ENCODE measurements at regions not wholly inside any gene's neighbourhood (a gene's known extent, or its start where the extent isn't known, plus 50 kb on each side); places are given as distances from the start of the nearest gene placed in this dataset.

DNA sequence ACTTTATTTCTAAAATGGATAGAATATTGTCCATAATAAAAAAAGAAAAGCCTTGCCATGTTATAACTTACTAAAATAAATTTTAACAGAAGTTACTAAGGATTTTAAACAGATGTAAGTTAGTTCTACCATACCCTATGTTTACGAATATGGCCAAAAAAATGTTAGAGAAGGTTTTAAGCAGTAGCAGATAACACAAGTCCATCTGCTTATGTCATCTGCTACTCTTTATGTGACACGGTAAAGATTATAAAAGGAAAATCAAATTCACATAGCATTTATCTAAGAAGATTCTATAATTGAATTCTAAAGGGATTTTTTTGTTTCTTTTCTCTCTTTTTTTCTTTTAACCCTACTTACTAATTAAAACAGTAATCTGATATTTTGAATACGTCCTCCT lies 114.2 kb upstream of the MIR17HG start:
- intact Hi-C loops (cut with DNase I; ENCODE audit: low total_unique reads) = no loop called here
- no peak for DNase-seq (ENCODE audit: low spot score in 2 of 2)
- Histone ChIP-seq H3K9me3 (no peaks in the 10 kb centered on the region), H3K27ac (no peak overlapping the region), H3K36me3 (no peaks in the 10 kb centered on the region), H3K27me3 (no peaks in the 10 kb centered on the region), H3K4me1 (no peaks in the 10 kb centered on the region), H3K4me3 (no peak overlapping the region)
- TF ChIP-seq POLR2A (IDR thresholded peaks at IDR 0.05) (no peak), POLR2AphosphoS5 (IDR thresholded peaks at IDR 0.05) (no peak)
- TF ChIP-seq, protein P1, sequence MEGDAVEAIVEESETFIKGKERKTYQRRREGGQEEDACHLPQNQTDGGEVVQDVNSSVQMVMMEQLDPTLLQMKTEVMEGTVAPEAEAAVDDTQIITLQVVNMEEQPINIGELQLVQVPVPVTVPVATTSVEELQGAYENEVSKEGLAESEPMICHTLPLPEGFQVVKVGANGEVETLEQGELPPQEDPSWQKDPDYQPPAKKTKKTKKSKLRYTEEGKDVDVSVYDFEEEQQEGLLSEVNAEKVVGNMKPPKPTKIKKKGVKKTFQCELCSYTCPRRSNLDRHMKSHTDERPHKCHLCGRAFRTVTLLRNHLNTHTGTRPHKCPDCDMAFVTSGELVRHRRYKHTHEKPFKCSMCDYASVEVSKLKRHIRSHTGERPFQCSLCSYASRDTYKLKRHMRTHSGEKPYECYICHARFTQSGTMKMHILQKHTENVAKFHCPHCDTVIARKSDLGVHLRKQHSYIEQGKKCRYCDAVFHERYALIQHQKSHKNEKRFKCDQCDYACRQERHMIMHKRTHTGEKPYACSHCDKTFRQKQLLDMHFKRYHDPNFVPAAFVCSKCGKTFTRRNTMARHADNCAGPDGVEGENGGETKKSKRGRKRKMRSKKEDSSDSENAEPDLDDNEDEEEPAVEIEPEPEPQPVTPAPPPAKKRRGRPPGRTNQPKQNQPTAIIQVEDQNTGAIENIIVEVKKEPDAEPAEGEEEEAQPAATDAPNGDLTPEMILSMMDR (IDR thresholded peaks at IDR 0.05) = no peak

DNA sequence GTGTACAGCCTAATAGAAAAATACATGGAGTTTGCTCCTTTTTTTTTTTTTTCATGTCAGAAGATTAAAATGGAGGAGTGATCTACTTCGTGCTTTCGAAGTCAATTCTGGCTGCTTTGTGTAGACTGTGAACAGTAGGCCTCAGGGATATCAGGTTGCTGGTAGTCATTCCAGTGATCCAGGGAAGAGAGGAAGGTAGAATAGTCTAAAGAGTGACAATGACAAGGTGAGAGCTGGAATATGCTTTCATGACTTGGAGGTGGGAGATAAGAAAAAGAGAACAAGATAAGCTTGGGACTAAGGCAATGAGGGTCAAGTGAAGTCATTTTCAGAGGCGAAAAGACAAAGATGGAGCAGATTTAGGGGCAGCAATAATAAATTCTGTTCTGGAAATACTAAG lies 111.3 kb upstream of the MIR17HG start:
- Histone ChIP-seq H3K36me3 (no peaks in the 10 kb centered on the region), H3K27me3 (no peaks in the 10 kb centered on the region), H3K9me3 (no peaks in the 10 kb centered on the region), H3K27ac (no peak overlapping the region), H3K4me3 (no peak overlapping the region), H3K4me1 (no peaks in the 10 kb centered on the region)
- DNase-seq (ENCODE audit: low spot score in 2 of 2) = no peak
- intact Hi-C loops (cut with DNase I; ENCODE audit: low total_unique reads) = no loop called here
- TF ChIP-seq POLR2AphosphoS5 (IDR thresholded peaks at IDR 0.05) (no peak), POLR2A (IDR thresholded peaks at IDR 0.05) (no peak)
- TF ChIP-seq, protein P1 (IDR thresholded peaks at IDR 0.05) = no peak

DNA sequence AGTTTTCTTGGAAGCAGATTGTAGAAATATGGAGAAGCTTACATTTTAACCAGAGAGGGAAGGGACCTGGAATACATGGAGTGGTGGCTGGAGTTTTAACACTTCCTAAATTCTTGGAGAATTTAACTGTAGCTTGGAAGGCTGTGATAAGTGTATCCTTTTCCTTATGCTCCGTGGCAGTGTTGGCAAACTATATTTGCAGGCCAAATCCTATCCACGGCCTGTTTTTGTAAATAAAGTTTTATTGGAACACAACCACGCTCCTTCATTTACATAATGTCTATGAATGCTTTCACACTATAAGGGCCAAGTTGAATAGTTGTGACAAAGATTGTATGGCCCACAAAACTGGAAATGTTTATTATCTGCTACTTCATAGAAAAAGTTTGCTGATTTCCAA lies 110.6 kb upstream of the MIR17HG start:
- H3K4me1 ChIP-seq = no peaks in the 10 kb centered on the region
- intact Hi-C loops (cut with DNase I; ENCODE audit: low total_unique reads) = no loop called here
- no peak for DNase-seq (ENCODE audit: low spot score in 2 of 2)
- no peaks in the 10 kb centered on the region for H3K27me3 ChIP-seq
- H3K36me3 ChIP-seq = no peaks in the 10 kb centered on the region
- TF ChIP-seq POLR2AphosphoS5 (IDR thresholded peaks at IDR 0.05) = no peak
- TF ChIP-seq POLR2A (IDR thresholded peaks at IDR 0.05) = no peak
- TF ChIP-seq, protein P1 (IDR thresholded peaks at IDR 0.05) = no peak
- H3K4me3 ChIP-seq = no peak overlapping the region
- no peak overlapping the region for H3K27ac ChIP-seq
- no peaks in the 10 kb centered on the region for H3K9me3 ChIP-seq

DNA sequence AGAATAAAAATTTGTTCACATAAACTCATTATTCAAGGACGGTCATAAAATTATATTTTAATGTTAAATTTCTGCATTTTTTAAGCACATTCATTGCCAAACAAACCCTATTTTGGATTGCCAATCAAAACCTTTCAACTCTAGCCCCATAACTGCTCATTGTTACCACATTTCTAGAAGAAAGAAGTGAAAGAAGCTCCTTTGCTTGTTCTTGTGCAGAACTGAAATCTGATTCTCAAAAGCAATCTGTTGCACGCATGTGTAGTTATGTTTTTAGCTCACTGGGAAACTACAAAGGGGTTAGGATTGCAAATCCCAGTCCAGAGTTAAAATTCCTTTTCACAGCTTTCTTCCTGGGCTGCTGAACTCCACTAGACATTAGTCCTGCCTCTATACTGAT lies 109.5 kb upstream of the MIR17HG start:
- intact Hi-C loops (cut with DNase I; ENCODE audit: low total_unique reads) = no loop called here
- Histone ChIP-seq H3K27me3 (no peaks in the 10 kb centered on the region), H3K4me3 (no peak overlapping the region), H3K9me3 (no peaks in the 10 kb centered on the region), H3K4me1 (no peaks in the 10 kb centered on the region), H3K27ac (no peak overlapping the region), H3K36me3 (no peaks in the 10 kb centered on the region)
- no peak for DNase-seq (ENCODE audit: low spot score in 2 of 2)
- TF ChIP-seq, protein P1 (IDR thresholded peaks at IDR 0.05) = no peak
- TF ChIP-seq POLR2AphosphoS5 (IDR thresholded peaks at IDR 0.05) (no peak), POLR2A (IDR thresholded peaks at IDR 0.05) (no peak)

DNA sequence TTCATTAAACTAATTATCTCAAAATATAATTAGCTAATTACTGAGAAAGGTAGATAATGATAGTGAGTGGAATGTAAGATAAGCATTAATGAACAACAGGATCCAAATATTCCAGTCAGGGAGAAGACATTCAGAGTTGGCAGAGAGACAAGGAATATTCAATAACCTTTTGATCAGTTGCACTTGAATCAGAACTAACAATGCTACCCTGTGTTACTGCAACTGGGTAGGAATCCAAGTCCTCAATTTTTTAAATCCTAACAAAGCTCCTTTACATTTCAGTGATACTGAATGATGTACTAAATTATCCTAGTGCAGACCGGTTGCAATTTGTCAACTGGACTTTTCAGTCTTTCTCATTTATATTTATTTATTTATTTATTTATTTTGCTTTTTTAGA lies 107.1 kb upstream of the MIR17HG start:
- no peaks in the 10 kb centered on the region for H3K4me1 ChIP-seq
- no peaks in the 10 kb centered on the region for H3K27me3 ChIP-seq
- no peak overlapping the region for H3K27ac ChIP-seq
- no peak overlapping the region for H3K4me3 ChIP-seq
- no peak for TF ChIP-seq POLR2AphosphoS5 (IDR thresholded peaks at IDR 0.05)
- no peaks in the 10 kb centered on the region for H3K9me3 ChIP-seq
- intact Hi-C loops (cut with DNase I; ENCODE audit: low total_unique reads) = no loop called here
- H3K36me3 ChIP-seq = no peaks in the 10 kb centered on the region
- no peak for DNase-seq (ENCODE audit: low spot score in 2 of 2)
